HG02588 (cell line): ENCODE measurements at regions not wholly inside any gene's neighbourhood (a gene's known extent, or its start where the extent isn't known, plus 50 kb on each side); places are given as distances from the start of the nearest gene placed in this dataset.

Experiments used
- ATAC-seq: cut with Tn5 transposase; IDR thresholded peaks from one replicate; pipeline ENCODE4 v1.9.1; 2021; ENCODE audit warnings: mild to moderate bottlenecking, moderate library complexity; ENCODE audit not compliant: unreplicated experiment

- no peak for ATAC-seq
Observed at GRCh38 chr18:55093808-55094207, 134.5 kb upstream of the CCDC68 start.

DNA sequence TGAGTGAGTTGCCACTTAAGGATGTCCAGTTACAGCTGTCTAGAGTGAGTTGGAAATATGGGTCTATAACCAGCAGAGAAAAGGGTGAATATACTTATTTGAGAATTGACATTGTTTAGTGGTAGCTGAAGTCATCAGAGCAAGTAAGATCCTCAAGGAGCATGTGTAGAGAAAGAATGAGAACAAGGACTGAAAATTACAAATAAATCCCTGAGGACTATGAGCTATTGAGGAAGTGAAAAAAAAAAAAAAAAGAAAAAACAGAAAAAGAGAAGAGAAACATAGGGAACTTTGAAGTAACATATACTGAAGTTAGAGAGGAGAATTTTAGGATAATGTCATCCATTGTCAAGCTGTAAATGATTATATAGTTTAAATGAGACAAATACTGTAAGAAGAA, 134.0 kb upstream of the CCDC68 start:
- no peak for ATAC-seq

GRCh38 chr18:55092166-55092565, 132.9 kb upstream of the CCDC68 start:
- ATAC-seq: no peak

- no peak for ATAC-seq
Observed at GRCh38 chr18:55090564-55091188, 131.4 kb upstream of the CCDC68 start.

DNA sequence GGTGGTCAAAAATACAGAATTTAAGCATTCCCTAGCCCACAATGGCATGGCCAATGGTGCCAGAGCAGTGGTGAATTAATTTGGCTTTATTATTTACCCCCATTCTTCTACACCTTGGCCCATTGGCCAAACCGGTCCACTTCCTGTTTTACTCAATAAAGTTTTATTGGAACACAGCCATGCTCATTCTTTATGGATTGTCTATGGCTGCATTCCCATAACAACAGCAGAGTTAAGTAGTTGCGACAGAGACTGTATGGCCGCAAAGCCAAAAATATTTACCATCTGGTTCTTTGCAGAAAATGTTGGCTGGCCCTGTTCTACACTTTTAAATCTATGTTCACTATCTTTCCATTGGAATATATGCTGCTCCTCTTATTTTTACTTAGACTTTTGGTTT, 130.3 kb upstream of the CCDC68 start:
- no peak for ATAC-seq

DNA sequence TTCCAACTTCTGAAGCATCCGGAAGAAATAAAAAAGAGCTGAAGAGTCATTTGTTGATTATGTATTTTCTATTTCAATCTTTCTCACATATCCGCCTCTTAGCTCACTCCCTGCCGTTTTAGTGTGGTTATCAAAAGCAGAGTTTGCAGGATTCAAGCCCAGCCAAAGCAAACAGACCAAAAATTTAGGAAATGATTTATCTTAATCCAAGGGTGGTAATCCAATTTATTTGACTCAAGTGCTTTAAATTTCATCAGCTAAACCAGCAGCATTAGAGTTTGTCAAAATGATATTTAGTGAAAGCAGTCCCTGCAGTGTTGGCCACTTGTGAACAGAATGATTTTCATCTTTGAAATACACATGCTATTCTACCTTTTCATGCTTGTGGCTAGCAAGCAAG, 129.3 kb upstream of the CCDC68 start:
- no peak for ATAC-seq

DNA sequence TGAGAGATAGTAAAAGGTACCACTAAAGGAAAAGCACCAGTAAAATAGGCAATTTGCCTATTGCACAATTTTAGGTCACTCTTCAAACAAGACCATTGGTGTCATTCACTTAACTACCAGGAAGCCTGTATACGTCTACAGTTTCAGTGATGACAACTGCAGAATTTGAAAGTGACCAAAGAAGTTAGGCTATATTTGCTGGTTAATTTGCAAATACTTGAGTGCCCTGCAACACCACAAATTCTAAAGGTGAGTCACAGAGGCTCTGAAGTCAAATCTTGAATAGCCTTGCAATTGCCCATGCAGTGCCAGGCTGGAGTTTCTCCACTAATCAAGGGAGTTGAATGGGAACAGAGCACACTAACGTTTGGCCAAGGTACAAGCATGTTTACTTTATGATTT, 128.7 kb upstream of the CCDC68 start:
- peak; percentile 63 for ATAC-seq

GRCh38 chr18:55086906-55087305, 127.6 kb upstream of the CCDC68 start:
- no peak for ATAC-seq

DNA sequence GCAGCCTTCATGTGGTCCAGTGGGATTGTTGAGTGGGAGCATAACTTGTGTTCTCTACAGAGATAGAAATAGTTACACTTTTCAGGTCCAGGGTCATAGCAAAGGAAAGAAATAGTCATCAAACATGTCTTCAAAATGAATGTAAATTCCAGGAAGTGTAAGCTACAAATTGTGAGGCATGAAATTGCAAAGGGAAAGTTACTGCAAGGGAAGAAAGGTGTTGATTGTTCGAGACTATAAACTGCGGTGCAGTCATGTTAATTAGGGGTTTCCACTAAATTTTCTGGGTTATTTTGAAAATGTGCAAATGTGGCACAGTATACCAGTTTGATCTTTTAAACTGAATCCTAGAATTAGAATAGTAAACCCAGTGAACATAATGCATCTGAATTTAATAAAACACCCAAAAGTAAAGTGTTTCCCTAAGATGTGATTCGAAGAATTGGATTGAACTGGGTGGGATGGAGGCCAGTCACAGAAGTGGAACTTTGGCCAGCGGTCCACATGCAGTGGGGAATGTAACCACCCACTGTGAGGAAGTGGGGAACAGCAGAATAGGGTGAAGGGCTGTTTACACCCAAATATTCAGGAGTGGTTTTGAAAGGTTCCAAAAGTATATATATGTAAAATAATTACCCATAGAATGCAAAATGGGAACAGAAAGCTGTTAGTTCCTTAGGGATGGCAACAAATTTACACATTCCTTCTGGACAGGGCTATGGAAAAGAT, 126.5 kb upstream of the CCDC68 start:
- no peak for ATAC-seq

GRCh38 chr18:55084550-55084949, 125.3 kb upstream of the CCDC68 start:
- ATAC-seq: no peak

DNA sequence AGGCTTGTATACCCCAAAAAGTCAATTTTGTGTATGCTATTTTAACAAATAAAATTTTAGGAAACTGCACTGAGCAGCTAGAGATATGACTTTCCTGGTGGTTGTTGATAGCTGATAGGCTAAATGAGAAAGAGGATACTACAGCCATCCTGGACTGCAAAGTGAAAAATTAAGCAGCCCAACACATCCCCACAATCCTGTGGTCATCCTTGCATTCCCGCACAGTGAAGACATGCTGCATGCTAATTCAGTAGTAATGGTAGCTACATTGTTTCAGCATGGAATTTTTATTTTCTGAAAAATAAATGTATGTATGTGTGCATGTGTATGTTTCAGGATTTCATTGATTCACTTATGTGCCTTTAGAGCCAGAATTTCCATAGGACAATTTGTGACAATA, 124.2 kb upstream of the CCDC68 start:
- no peak for ATAC-seq

DNA sequence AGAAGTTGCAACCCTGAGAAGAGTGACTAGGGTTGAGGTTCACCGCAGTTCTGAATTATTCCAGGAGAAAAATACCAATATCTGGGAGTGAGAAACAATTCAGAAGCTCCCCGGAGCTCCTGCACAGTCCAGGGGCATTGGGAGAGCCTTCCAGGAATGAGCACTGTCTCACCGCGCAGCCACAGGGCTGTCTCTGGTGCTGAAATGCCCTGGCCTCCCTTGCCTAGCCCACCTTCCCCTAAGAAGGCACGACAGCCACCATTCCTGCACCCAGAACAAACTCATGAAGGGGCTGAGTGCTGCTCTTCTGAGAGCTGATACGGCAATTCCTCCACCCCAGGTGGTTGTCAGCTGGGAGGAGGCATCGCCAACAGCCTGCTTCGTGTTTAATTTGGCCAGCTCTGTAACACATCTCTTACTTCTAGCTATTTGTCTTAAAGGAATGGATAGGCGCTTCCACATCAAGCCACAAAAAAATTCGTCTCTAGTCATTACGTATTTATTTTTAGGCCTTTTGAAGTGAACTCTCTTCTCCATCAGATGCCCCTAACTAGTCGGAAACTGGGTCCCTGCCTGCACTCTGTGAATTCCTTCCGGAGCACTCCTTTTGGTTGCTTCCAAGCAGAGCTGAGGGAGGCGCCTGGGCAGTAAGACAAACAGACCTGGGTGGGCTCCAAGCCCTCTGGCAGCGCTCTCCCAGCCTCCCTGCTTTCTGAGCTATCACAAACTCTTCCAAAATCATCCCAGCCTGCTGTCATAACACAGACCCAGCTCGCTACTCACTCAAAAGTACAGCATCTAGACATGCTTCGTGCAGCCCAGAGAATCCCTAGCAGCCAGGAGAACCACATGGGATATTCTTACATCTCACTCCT, 120.5 kb upstream of the CCDC68 start:
- no peak for ATAC-seq

GRCh38 chr18:55079067-55079466, 119.8 kb upstream of the CCDC68 start:
- ATAC-seq: no peak

DNA sequence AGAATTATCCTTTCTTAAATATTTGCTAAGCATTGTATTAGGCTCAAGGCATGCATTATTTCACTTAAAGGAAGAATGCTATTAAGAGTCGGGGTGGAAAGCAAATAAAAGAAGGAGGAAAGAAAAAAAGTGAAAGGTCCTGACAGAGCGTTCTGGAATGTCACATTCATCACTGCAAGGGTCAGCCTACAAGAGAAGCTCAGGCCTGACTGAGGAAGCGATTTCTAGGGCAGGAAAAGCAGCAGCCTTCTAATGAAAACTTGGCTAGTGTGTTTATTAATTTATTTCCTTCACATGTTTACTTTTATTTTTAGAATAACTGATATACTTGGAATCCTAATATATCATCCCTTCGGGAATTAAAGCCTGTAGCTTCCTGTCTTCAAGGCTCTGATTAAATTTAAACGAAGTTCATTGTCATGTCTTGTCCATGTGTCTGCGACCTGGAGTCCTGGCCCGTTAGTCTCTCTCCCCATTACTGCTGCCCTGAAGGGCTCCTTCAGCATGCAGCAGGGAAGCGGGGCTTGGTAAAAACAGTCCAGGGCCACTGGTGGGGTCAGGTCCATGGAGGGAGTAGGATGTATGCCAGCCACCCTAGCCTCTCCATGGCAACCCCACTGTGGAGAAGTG, 119.2 kb upstream of the CCDC68 start:
- ATAC-seq: no peak

- ATAC-seq: no peak
Observed at GRCh38 chr18:55076643-55077218, 117.5 kb upstream of the CCDC68 start.

DNA sequence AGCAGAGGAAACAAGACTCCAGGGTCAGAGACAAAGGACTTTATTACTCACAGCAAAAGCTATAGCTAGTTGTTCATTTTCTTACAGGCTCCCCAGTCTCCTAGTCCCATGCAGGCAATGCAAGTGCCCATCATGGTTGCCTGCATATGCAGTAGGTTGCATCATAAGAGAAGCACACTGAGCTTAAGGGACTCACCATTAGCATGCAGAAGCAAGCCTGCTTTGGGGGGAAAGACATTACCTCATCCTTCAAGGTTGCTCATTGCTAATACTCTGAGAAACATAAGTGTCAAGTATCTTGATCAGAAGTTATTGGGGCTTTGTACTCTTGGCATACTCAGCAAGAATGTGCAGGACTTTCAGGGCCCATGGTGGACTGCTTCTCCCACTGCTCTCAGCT, 114.6 kb upstream of the CCDC68 start:
- no peak for ATAC-seq

- no peak for ATAC-seq
Observed at GRCh38 chr18:55073116-55073515, 113.9 kb upstream of the CCDC68 start.

GRCh38 chr18:55072698-55073097, 113.4 kb upstream of the CCDC68 start:
- ATAC-seq: no peak

GRCh38 chr18:55072181-55072580, 112.9 kb upstream of the CCDC68 start:
- ATAC-seq: no peak

DNA sequence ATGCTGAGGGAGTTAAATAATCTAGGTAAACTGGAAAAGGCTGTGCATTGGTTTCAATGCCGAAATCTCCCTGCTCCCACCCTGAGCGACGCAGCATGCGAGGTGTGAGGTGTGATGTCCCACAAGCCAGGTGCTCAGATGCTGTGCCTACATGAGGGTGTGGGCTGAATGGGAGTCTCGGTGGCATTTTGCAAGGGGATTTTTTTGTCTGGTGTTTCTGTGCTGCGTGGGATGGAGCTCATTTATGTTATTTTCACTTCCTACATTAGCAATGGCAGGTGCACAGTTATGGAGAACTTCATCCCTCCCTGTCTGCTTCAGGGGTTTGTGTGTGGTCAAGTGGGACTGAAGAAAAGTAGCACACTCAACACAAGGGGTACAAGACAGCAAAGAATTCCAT, 110.2 kb upstream of the CCDC68 start:
- ATAC-seq: peak; percentile 82

DNA sequence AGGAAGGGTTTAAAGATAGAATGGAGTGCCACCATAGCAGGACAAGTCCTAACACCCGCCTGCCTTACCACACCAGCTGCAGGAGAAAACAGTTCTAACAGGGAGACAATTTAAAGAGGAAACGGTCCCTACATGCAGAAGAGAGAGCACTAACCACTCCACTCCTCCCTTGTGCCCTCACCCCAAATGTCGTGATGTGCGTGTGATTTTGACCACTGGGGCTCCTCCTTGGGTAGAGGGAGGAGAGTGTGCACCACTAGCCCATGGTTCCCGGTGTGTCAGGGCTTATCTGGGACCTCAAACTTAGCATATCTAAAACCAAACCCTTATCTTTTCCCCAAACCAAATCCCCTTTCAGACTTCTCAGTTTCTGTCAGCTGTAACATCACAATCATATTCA, 105.5 kb upstream of the CCDC68 start:
- peak; percentile 53 for ATAC-seq
